Fibroblast of lung (primary cell): ENCODE measurements at regions not wholly inside any gene's neighbourhood (a gene's known extent, or its start where the extent isn't known, plus 50 kb on each side); places are given as distances from the start of the nearest gene placed in this dataset.

Experiments used
- DNase-seq, 2 donors: peaks; one replicate each; pipeline versions ENCODE4 v3.0.0 to v3.0.0-alpha.2; 2010; ENCODE audit warnings: low read depth in 2 of 2
- H2AFZ ChIP-seq: 2 replicates; pipeline ENCODE4 v1.5.1; 2012; ENCODE audit warnings: low read length, control low read depth, inconsistent platforms
- H3K27ac ChIP-seq: 2 replicates; pipeline ENCODE4 v1.5.1; 2011; ENCODE audit warnings: low read length, control low read depth; ENCODE audit not compliant: insufficient read depth
- H3K27me3 ChIP-seq: 2 replicates; pipeline ENCODE4 v1.5.1; 2011; ENCODE audit warnings: mild to moderate bottlenecking, low read length; ENCODE audit not compliant: control insufficient read depth, insufficient read depth
- H3K36me3 ChIP-seq: 2 replicates; pipeline ENCODE4 v1.5.1; 2011; ENCODE audit warnings: low read length; ENCODE audit not compliant: control insufficient read depth, insufficient read depth
- H3K4me1 ChIP-seq: 2 replicates; pipeline ENCODE4 v1.5.1; 2011; ENCODE audit warnings: low read length; ENCODE audit not compliant: control insufficient read depth, insufficient read depth; ENCODE audit errors: extremely low read depth
- H3K4me2 ChIP-seq: 2 replicates; pipeline ENCODE4 v1.5.1; 2011; ENCODE audit warnings: low read length, control low read depth; ENCODE audit not compliant: insufficient read depth; ENCODE audit errors: extremely low read depth
- H3K4me3 ChIP-seq, 4 experiments: fragments of 200-600 bp in 1 of 4; sonication (generic) in 1 of 4; replicated peaks in 1 of 4; 2 replicates each; pipeline ENCODE4 v1.5.1; 2011 to 2016; ENCODE audit warnings: low read length in 4 of 4, low read depth in 3 of 4, mild to moderate bottlenecking in 3 of 4, control low read depth in 2 of 4, inconsistent platforms in 1 of 4, mixed read lengths in 1 of 4; ENCODE audit not compliant: insufficient read depth in 1 of 4; ENCODE audit errors: control extremely low read depth in 1 of 4
- H3K79me2 ChIP-seq: 2 replicates; pipeline ENCODE4 v1.5.1; 2012; ENCODE audit warnings: mild to moderate bottlenecking, low read length, inconsistent platforms; ENCODE audit not compliant: control insufficient read depth, insufficient read depth
- H3K9ac ChIP-seq: 2 replicates; pipeline ENCODE4 v1.5.1; 2011; ENCODE audit warnings: mild to moderate bottlenecking, low read length, control low read depth; ENCODE audit not compliant: insufficient read depth
- H3K9me3 ChIP-seq: 2 replicates; pipeline ENCODE4 v1.5.1; 2012; ENCODE audit warnings: low read depth, low read length; ENCODE audit not compliant: control insufficient read depth, insufficient read depth
- H4K20me1 ChIP-seq: 2 replicates; pipeline ENCODE4 v1.5.1; 2011; ENCODE audit warnings: low read length; ENCODE audit not compliant: control insufficient read depth, insufficient read depth; ENCODE audit errors: extremely low read depth
- CTCF ChIP-seq, 2 donors: IDR thresholded peaks in 1 of 2; conservative IDR thresholded peaks in 1 of 2; 1 replicate in 1 of 2; 2 replicates in 1 of 2; pipeline ENCODE4 v1.5.1; 2011 to 2012; ENCODE audit warnings: low read length in 2 of 2, control low read depth in 1 of 2, inconsistent platforms in 1 of 2, low read depth in 1 of 2, mild to moderate bottlenecking in 1 of 2
- EZH2 ChIP-seq: IDR thresholded peaks from 2 replicates; pipeline ENCODE4 v1.5.1; 2012; ENCODE audit warnings: low read length, control low read depth, mild to moderate bottlenecking; ENCODE audit errors: missing control alignments

- H3K4me2 ChIP-seq = no peak overlapping the region
- H3K27ac ChIP-seq = no peak overlapping the region
- H3K9ac ChIP-seq = no peak overlapping the region
- no peak overlapping the region for H3K4me3 ChIP-seq
- no peak for TF ChIP-seq CTCF (conservative IDR thresholded peaks at IDR 0.05 in 1 of 2, IDR thresholded peaks at IDR 0.05 in 1 of 2; ENCODE audit: low read depth in 1 of 2, low read length in 2 of 2)
- no peak for TF ChIP-seq EZH2
- H4K20me1 ChIP-seq = no peaks in the 10 kb centered on the region
- H3K27me3 ChIP-seq = no peaks in the 10 kb centered on the region
- no peak overlapping the region for H2AFZ ChIP-seq
- H3K36me3 ChIP-seq = no peaks in the 10 kb centered on the region
- H3K9me3 ChIP-seq = no peaks in the 10 kb centered on the region
- no peak for DNase-seq
- no peaks in the 10 kb centered on the region for H3K79me2 ChIP-seq
- no peaks in the 10 kb centered on the region for H3K4me1 ChIP-seq
Measured at GRCh38 chr14:37658156-37658555, 62.7 kb downstream of the TTC6 start.

- Histone ChIP-seq H2AFZ (no peak overlapping the region), H3K4me1 (no peaks in the 10 kb centered on the region), H3K4me2 (no peak overlapping the region), H3K79me2 (no peaks in the 10 kb centered on the region), H3K9ac (no peak overlapping the region), H3K36me3 (no peaks in the 10 kb centered on the region), H3K9me3 (no peaks in the 10 kb centered on the region), H3K27me3 (no peaks in the 10 kb centered on the region), H3K4me3 (no peak overlapping the region), H3K27ac (no peak overlapping the region), H4K20me1 (no peaks in the 10 kb centered on the region)
- no peak for DNase-seq
- TF ChIP-seq EZH2 = no peak
- TF ChIP-seq CTCF (conservative IDR thresholded peaks at IDR 0.05 in 1 of 2, IDR thresholded peaks at IDR 0.05 in 1 of 2; ENCODE audit: low read depth in 1 of 2, low read length in 2 of 2) = no peak
Measured at GRCh38 chr14:37663498-37663897, 68.1 kb downstream of the TTC6 start.

GRCh38 chr14:37665479-37665878 lies 70.0 kb downstream of the TTC6 start:
- H3K4me1 ChIP-seq = no peaks in the 10 kb centered on the region

More at GRCh38 chr14:37665479-37665878, 70.0 kb downstream of the TTC6 start:
- Histone ChIP-seq H3K27me3 (no peaks in the 10 kb centered on the region), H3K27ac (no peak overlapping the region), H3K79me2 (no peaks in the 10 kb centered on the region), H3K9me3 (no peaks in the 10 kb centered on the region), H3K4me2 (no peak overlapping the region), H4K20me1 (no peaks in the 10 kb centered on the region), H3K36me3 (no peaks in the 10 kb centered on the region), H3K9ac (no peak overlapping the region), H2AFZ (no peak overlapping the region), H3K4me3 (no peak overlapping the region)
- no peak for DNase-seq
- no peak for TF ChIP-seq CTCF (conservative IDR thresholded peaks at IDR 0.05 in 1 of 2, IDR thresholded peaks at IDR 0.05 in 1 of 2; ENCODE audit: low read depth in 1 of 2, low read length in 2 of 2)
- no peak for TF ChIP-seq EZH2
